GM23248 (cell line): ENCODE measurements at regions not wholly inside any gene's neighbourhood (a gene's known extent, or its start where the extent isn't known, plus 50 kb on each side); places are given as distances from the start of the nearest gene placed in this dataset.

ENCODE experiments used
- DNase-seq: peaks from one replicate; pipeline ENCODE4 v3.0.0-alpha.2; 2015
- H2AFZ ChIP-seq: fragments of 200-600 bp; sonication (generic); 2 replicates; pipeline ENCODE4 v1.6.1; 2016; ENCODE audit warnings: antibody characterized with exemption
- H3F3A ChIP-seq: fragments of 200-600 bp; sonication (generic); 2 replicates; pipeline ENCODE4 v1.6.1; 2016; ENCODE audit warnings: mild to moderate bottlenecking, antibody characterized with exemption, mixed run types; ENCODE audit not compliant: insufficient read depth
- H3K27ac ChIP-seq: fragments of 200-600 bp; sonication (generic); 2 replicates; pipeline ENCODE4 v1.5.1; 2016; ENCODE audit warnings: mild to moderate bottlenecking
- H3K27me3 ChIP-seq: fragments of 200-600 bp; sonication (generic); replicated peaks from 2 replicates; pipeline ENCODE4 v1.6.1; 2016; ENCODE audit warnings: mild to moderate bottlenecking; ENCODE audit not compliant: insufficient read depth
- H3K36me3 ChIP-seq: fragments of 200-600 bp; sonication (generic); 2 replicates; pipeline ENCODE4 v1.6.1; 2016; ENCODE audit warnings: low read depth, mild to moderate bottlenecking
- H3K4me1 ChIP-seq: fragments of 200-600 bp; sonication (generic); 2 replicates; pipeline ENCODE4 v1.6.1; 2016; ENCODE audit warnings: mild to moderate bottlenecking; ENCODE audit not compliant: insufficient read depth
- H3K4me2 ChIP-seq: fragments of 200-600 bp; sonication (generic); one replicate; pipeline ENCODE4 v1.6.1; 2016; ENCODE audit warnings: mild to moderate bottlenecking; ENCODE audit not compliant: unreplicated experiment
- H3K4me3 ChIP-seq: fragments of 200-600 bp; sonication (generic); 2 replicates; pipeline ENCODE4 v1.5.1; 2016; ENCODE audit warnings: mild to moderate bottlenecking
- H3K79me2 ChIP-seq: fragments of 200-600 bp; sonication (generic); 2 replicates; pipeline ENCODE4 v1.6.1; 2016; ENCODE audit warnings: mild to moderate bottlenecking; ENCODE audit not compliant: insufficient read depth
- H3K9ac ChIP-seq: fragments of 200-600 bp; sonication (generic); 2 replicates; pipeline ENCODE4 v1.6.1; 2016; ENCODE audit warnings: mild to moderate bottlenecking
- H3K9me2 ChIP-seq: fragments of 200-600 bp; sonication (generic); 2 replicates; pipeline ENCODE4 v1.6.1; 2016; ENCODE audit warnings: mixed run types, mild to moderate bottlenecking, moderate library complexity; ENCODE audit not compliant: insufficient read depth
- H3K9me3 ChIP-seq: fragments of 200-600 bp; sonication (generic); one replicate; pipeline ENCODE4 v1.6.1; 2017; ENCODE audit warnings: low read depth
- H4K20me1 ChIP-seq: fragments of 200-600 bp; sonication (generic); 2 replicates; pipeline ENCODE4 v1.6.0; 2016; ENCODE audit not compliant: insufficient read depth
- EZH2 ChIP-seq: fragments of 200-600 bp; sonication (generic); IDR thresholded peaks from 2 replicates; pipeline ENCODE4 v1.6.1; 2018; ENCODE audit warnings: antibody characterized with exemption, mild to moderate bottlenecking; ENCODE audit not compliant: insufficient read depth, poor library complexity, severe bottlenecking
- EZH2phosphoT487 ChIP-seq: fragments of 200-600 bp; sonication (generic); IDR thresholded peaks from 2 replicates; pipeline ENCODE4 v1.6.1; 2018; ENCODE audit warnings: antibody characterized with exemption, moderate library complexity, mild to moderate bottlenecking, low read depth; ENCODE audit not compliant: insufficient read depth
- WGBS, 2 experiments: methylation state at CpG; one replicate each; pipeline ENCODE4 v1.1.6; 2015 to 2017; ENCODE audit warnings: low lambda C conversion rate in 2 of 2, low coverage in 1 of 2; ENCODE audit errors: missing lambda C conversion rate in 2 of 2; 5-methylcytosine and 5-hydroxymethylcytosine counted together
- in situ Hi-C: fragments of 300-500 bp; cut with MboI; formaldehyde crosslinking; loops from 2 replicates; pipeline ENCODE4 v1.15.0; 2020

DNA sequence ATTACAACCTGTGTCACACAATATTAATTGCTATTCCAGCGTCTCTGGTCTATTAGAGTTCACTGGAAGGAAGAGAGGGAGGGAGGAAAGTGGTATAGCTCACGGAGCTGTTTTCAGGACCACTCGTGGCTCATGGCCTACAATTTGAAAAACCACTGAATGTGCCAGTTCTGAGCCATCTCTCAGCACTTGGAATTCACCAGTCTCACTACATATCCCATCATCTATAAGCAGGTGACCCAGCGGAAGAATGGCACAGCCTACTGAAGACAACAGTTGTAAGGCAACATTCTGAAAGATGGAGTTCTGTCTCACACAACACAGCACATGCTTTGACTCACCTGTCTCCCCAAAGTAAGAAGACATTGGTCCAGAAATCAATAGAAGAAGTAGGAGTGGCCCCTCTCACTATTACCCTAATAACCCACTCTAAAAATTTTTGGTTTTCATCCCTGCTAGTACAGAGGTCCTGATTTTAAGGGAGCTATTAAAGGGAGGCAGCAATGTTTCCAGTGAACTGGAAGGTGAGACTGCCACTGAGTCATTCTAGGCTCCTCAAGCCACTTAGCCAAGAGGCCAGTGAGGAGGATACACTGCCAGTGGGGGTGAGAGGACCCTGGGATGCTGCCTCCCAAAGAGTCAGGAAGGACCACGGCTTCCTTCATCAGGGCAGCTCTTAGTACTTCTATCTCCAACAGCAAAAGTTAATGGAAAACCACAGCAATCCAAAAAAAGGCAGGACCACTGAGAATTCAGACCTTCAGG, 50.0 kb upstream of the DOCK9 start:
- Histone ChIP-seq H3K27me3 (no peaks in the 10 kb centered on the region), H3K4me3 (no peak overlapping the region), H3K36me3 (no peaks in the 10 kb centered on the region), H3K27ac (no peak overlapping the region), H3K9me2 (no peaks in the 10 kb centered on the region), H3K4me1 (0 out of 2 replicates have a peak, but pooled peaks cover 5% of the 10 kb centered on the region), H3K9me3 (no peaks in the 10 kb centered on the region), H3K79me2 (no peaks in the 10 kb centered on the region), H3K9ac (no peak overlapping the region), H3F3A (no peaks in the 10 kb centered on the region), H2AFZ (no peak overlapping the region), H4K20me1 (no peaks in the 10 kb centered on the region), H3K4me2 (no peak overlapping the region)
- 87 to 90% methylated on average over 5 of the region's 5 CpGs for WGBS, 2 experiments
- in situ Hi-C loops: no loop called here
- no peak for DNase-seq
- TF ChIP-seq EZH2 (no peak), EZH2phosphoT487 (no peak)

DNA sequence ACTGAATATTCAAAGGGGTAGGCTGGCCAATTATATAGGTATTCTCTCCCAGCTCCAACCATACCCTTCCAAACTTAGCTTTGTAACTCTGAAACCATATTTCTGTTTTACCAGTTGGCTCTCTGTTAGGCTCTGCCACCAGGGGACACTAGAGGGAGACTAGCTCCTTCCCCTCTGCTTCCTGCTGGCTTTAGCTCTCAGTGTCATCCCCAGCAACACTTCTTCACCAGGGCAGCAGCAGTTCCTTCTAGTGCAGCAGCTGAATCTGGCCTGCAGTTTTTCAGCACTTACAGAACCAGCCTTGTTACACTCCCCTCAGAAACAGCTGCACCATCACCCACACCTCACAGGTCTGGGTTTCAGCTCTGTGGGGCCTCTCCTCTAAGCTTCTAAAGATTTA, 51.0 kb upstream of the DOCK9 start:
- H3K9me3 ChIP-seq: no peaks in the 10 kb centered on the region
- DNase-seq: no peak
- in situ Hi-C loops: no loop called here

DNA sequence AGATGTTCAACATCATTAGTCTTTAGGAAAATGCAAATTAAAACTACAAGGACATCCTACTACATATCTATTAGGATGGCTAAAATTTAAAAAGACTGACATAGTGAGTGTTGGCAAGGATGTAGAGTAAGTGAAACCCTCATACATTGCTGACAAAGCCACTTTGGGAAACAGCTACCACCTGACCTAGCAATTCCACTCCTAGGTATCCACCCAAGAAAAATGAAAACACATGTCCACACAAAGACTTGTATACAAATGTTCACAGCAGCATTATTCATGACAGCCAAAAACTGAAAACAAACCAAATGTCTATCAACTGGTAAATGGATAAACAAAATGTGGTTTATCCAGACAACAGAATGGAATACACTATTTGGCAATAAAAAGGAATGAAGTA, 51.7 kb upstream of the DOCK9 start:
- in situ Hi-C loops: no loop called here
- Histone ChIP-seq H3K79me2 (no peaks in the 10 kb centered on the region), H3K4me3 (no peak overlapping the region), H3K27me3 (no peaks in the 10 kb centered on the region), H3K4me1 (0 out of 2 replicates have a peak, but pooled peaks cover 5% of the 10 kb centered on the region), H3F3A (no peaks in the 10 kb centered on the region), H3K27ac (no peak overlapping the region), H3K36me3 (no peaks in the 10 kb centered on the region), H3K4me2 (no peak overlapping the region), H2AFZ (no peak overlapping the region), H3K9ac (no peak overlapping the region), H3K9me2 (no peaks in the 10 kb centered on the region), H3K9me3 (no peaks in the 10 kb centered on the region), H4K20me1 (no peaks in the 10 kb centered on the region)
- no peak for DNase-seq
- no peak for TF ChIP-seq EZH2
- no peak for TF ChIP-seq EZH2phosphoT487

More for the DNA sequence above, 51.0 kb upstream of the DOCK9 start:
- Histone ChIP-seq H2AFZ (no peak overlapping the region), H3K4me1 (0 out of 2 replicates have a peak, but pooled peaks cover 5% of the 10 kb centered on the region), H3K4me2 (no peak overlapping the region), H3K9me2 (no peaks in the 10 kb centered on the region), H3K27me3 (no peaks in the 10 kb centered on the region), H3K36me3 (no peaks in the 10 kb centered on the region), H3F3A (no peaks in the 10 kb centered on the region), H3K4me3 (no peak overlapping the region), H3K9ac (no peak overlapping the region), H3K27ac (no peak overlapping the region), H3K79me2 (no peaks in the 10 kb centered on the region), H4K20me1 (no peaks in the 10 kb centered on the region)
- TF ChIP-seq EZH2: no peak
- no peak for TF ChIP-seq EZH2phosphoT487

DNA sequence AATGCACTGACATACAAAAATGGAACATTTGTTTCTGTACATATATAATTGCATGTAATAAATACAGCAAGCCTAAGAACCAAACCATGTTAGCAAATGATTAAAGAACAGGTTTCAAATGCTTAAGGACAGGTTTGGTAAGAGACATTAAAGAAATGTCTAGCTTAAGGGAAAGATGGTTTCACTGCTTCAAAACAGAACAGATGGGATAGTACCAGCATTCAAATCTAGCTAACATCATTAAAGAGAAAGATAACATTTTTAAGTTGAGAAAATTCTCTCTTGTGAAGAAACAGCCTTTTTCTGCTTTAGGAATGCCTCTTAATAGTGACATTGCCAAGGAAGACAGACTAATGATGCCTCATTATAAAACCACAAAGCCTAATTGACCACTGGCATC, 52.5 kb upstream of the DOCK9 start:
- H3K9me3 ChIP-seq: no peaks in the 10 kb centered on the region
- H3F3A ChIP-seq: no peaks in the 10 kb centered on the region
- 0 out of 2 replicates have a peak, but pooled peaks cover 5% of the 10 kb centered on the region for H3K4me1 ChIP-seq
- TF ChIP-seq EZH2 (no peak), EZH2phosphoT487 (no peak)
- no peak for DNase-seq
- in situ Hi-C loops: no loop called here
- no peak overlapping the region for H3K4me3 ChIP-seq
- no peaks in the 10 kb centered on the region for H3K79me2 ChIP-seq
- no peak overlapping the region for H3K9ac ChIP-seq
- no peaks in the 10 kb centered on the region for H3K9me2 ChIP-seq
- H2AFZ ChIP-seq: no peak overlapping the region
- H3K27me3 ChIP-seq: no peaks in the 10 kb centered on the region
- no peak overlapping the region for H3K4me2 ChIP-seq
- H3K27ac ChIP-seq: no peak overlapping the region
- no peaks in the 10 kb centered on the region for H3K36me3 ChIP-seq
- H4K20me1 ChIP-seq: no peaks in the 10 kb centered on the region

DNA sequence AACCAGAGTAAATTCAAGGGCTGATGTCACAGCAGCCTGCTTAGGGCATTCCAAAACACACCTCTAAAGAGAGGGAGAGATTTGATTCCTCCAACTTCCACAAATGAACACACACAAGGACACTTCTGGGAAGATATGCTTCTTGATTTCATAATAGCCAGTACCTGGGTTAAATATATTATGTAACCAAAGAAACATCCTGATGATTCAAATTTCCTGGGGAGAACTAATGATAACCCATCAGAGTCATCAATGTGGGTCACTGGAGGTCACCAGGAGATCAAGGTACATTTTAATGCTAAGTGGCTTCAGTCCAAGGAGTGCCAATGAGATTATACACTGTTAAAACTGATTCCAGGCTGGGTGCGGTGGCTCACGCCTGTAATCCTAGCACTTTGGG, 54.0 kb upstream of the DOCK9 start:
- TF ChIP-seq EZH2phosphoT487 (no peak), EZH2 (no peak)
- no peaks in the 10 kb centered on the region for H3K9me2 ChIP-seq
- H3K4me3 ChIP-seq: no peak overlapping the region
- no peak overlapping the region for H3K4me2 ChIP-seq
- H4K20me1 ChIP-seq: no peaks in the 10 kb centered on the region
- no peaks in the 10 kb centered on the region for H3K36me3 ChIP-seq
- H3K27ac ChIP-seq: no peak overlapping the region
- H2AFZ ChIP-seq: no peak overlapping the region
- 95 to 98% methylated on average over 2 of the region's 2 CpGs for WGBS, 2 experiments
- H3K9me3 ChIP-seq: no peaks in the 10 kb centered on the region
- no peak overlapping the region for H3K9ac ChIP-seq
- in situ Hi-C loops: no loop called here
- H3K4me1 ChIP-seq: no peaks in the 10 kb centered on the region
- H3F3A ChIP-seq: no peaks in the 10 kb centered on the region
- DNase-seq: no peak
- H3K79me2 ChIP-seq: no peaks in the 10 kb centered on the region
- H3K27me3 ChIP-seq: no peaks in the 10 kb centered on the region
